ENCODE measurements at regions not wholly inside any gene's neighbourhood (a gene's known extent, or its start where the extent isn't known, plus 50 kb on each side); places are given as distances from the start of the nearest gene placed in this dataset.

GRCh38 chr10:24046060-24046459, 162.9 kb upstream of the KIAA1217 start:
- Mint-ChIP-seq H3K36me3 (no peaks in the 10 kb centered on the region), H3K4me1 (ENCODE audit: unreplicated experiment) (peaks cover 22% of the 10 kb centered on the region), H3K27me3 (no peaks in the 10 kb centered on the region), H3K9me3 (peaks cover 2% of the 10 kb centered on the region), H3K4me3 (no peak overlapping the region), H3K27ac (no peak overlapping the region)
- DNase-seq (ENCODE audit: extremely low spot score, unreplicated experiment) = no peak
- TF ChIP-seq CTCF (conservative IDR thresholded peaks at IDR 0.05) = no peak

DNA sequence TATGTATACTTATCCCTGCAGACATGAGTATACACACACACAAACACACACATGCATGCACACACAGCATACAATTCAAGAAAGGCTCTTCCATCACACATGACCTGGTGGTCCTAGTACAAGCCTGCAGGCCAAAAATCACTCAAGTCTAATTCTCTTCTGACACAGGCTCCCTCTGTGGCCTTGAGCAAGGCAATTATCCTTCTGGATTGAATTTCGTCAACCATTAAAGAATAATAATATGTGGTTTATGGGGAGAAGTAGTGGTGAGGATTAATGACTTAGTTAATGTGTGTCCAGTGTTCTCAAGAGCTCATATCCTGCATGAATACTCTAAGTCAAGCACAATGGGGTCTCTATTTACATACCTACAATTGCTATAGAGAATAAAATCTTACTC, 161.8 kb upstream of the KIAA1217 start:
- DNase-seq (ENCODE audit: extremely low spot score, unreplicated experiment) = no peak
- Mint-ChIP-seq H3K27ac (no peak overlapping the region), H3K9me3 (peaks cover 4% of the 10 kb centered on the region), H3K4me3 (no peak overlapping the region), H3K4me1 (ENCODE audit: unreplicated experiment) (peaks cover 11% of the 10 kb centered on the region), H3K27me3 (no peaks in the 10 kb centered on the region), H3K36me3 (no peaks in the 10 kb centered on the region)
- no peak for TF ChIP-seq CTCF (conservative IDR thresholded peaks at IDR 0.05)

GRCh38 chr10:24054421-24054820, 154.5 kb upstream of the KIAA1217 start:
- no peaks in the 10 kb centered on the region for H3K27me3 Mint-ChIP-seq
- H3K27ac Mint-ChIP-seq = no peak overlapping the region
- no peak for TF ChIP-seq CTCF (conservative IDR thresholded peaks at IDR 0.05)
- no peak overlapping the region for H3K4me3 Mint-ChIP-seq
- H3K4me1 Mint-ChIP-seq (ENCODE audit: unreplicated experiment) = no peaks in the 10 kb centered on the region
- H3K36me3 Mint-ChIP-seq = no peaks in the 10 kb centered on the region
- H3K9me3 Mint-ChIP-seq = peaks cover 4% of the 10 kb centered on the region
- no peak for DNase-seq (ENCODE audit: extremely low spot score, unreplicated experiment)

DNA sequence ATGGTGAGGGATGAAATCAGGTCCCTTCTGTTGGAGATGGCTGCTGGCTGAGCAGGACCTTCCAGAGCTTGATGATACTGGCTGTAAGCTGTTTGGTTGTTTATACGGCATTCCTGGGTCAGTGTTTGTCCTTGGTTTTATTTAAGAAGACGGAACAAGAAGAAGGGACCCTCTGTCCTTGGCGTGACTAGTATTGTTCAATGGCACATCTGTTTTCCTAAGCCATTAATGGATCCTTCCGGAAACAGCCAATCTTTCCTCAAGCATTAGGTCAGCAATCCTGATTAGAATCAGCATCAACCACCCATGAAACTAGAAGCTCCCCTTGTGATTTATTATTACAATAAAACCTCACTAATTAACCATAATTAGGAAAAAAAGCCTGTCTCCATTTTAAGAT, 128.7 kb upstream of the KIAA1217 start:
- no peak for TF ChIP-seq CTCF (conservative IDR thresholded peaks at IDR 0.05)
- Mint-ChIP-seq H3K9me3 (peaks cover 4% of the 10 kb centered on the region), H3K4me1 (ENCODE audit: unreplicated experiment) (peaks cover 9% of the 10 kb centered on the region), H3K27ac (no peak overlapping the region), H3K27me3 (no peaks in the 10 kb centered on the region), H3K4me3 (no peak overlapping the region), H3K36me3 (no peaks in the 10 kb centered on the region)
- DNase-seq (ENCODE audit: extremely low spot score, unreplicated experiment) = no peak

DNA sequence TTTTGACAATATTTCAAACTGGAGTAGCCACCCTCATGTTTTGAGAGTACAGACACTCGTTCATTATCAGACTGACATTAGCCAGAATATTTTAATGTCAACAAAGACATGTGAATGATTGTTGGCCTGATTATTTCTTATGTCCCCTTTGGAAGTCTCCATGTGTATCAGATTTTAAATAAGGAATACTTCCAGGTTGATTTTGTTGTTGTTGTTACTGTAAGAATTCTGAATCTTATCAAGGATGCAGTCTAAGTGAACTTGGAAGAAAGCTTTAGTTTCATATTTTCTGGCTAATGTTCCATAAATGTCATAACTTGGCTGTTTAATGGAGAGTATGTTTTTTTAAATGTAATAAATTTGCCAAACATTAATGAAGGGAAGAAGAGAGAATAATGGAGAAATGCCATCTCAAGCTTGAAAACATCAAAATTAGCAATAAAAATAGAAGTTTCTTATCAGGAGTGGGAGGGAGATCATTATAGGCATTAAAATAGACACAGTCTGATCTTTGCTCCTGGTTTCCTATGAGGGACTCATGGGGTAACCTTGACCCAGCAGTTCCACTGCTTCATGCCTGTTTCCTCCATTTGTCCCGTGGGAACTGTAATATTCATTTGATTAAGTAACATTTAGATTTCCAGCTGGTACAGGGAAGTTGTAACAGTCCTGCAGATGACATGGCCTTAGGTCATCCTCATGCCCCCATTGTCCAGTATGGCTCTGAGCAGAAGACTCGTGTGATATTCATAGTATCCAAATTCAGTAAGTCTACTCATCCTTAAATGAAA, 122.4 kb upstream of the KIAA1217 start:
- DNase-seq (ENCODE audit: extremely low spot score, unreplicated experiment) = no peak
- TF ChIP-seq CTCF (conservative IDR thresholded peaks at IDR 0.05) = no peak
- peaks cover 7% of the 10 kb centered on the region for H3K9me3 Mint-ChIP-seq
- no peaks in the 10 kb centered on the region for H3K36me3 Mint-ChIP-seq
- H3K27ac Mint-ChIP-seq = no peak overlapping the region
- H3K27me3 Mint-ChIP-seq = no peaks in the 10 kb centered on the region
- no peak overlapping the region for H3K4me3 Mint-ChIP-seq
- peaks cover 11% of the 10 kb centered on the region for H3K4me1 Mint-ChIP-seq (ENCODE audit: unreplicated experiment)

All from type B pancreatic cell (in vitro differentiated cells).